SK-N-MC (cell line): ENCODE measurements at regions not wholly inside any gene's neighbourhood (a gene's known extent, or its start where the extent isn't known, plus 50 kb on each side); places are given as distances from the start of the nearest gene placed in this dataset.

Source experiments
- EZH2 ChIP-seq: fragments of 200-600 bp; sonication (generic); IDR thresholded peaks from one replicate; pipeline ENCODE4 v1.6.1; 2017; ENCODE audit warnings: antibody characterized with exemption
- POLR2AphosphoS5 ChIP-seq: IDR thresholded peaks from 2 replicates; pipeline ENCODE4 v1.6.1; 2012; ENCODE audit warnings: mild to moderate bottlenecking, low read depth, low read length, borderline replicate concordance

DNA sequence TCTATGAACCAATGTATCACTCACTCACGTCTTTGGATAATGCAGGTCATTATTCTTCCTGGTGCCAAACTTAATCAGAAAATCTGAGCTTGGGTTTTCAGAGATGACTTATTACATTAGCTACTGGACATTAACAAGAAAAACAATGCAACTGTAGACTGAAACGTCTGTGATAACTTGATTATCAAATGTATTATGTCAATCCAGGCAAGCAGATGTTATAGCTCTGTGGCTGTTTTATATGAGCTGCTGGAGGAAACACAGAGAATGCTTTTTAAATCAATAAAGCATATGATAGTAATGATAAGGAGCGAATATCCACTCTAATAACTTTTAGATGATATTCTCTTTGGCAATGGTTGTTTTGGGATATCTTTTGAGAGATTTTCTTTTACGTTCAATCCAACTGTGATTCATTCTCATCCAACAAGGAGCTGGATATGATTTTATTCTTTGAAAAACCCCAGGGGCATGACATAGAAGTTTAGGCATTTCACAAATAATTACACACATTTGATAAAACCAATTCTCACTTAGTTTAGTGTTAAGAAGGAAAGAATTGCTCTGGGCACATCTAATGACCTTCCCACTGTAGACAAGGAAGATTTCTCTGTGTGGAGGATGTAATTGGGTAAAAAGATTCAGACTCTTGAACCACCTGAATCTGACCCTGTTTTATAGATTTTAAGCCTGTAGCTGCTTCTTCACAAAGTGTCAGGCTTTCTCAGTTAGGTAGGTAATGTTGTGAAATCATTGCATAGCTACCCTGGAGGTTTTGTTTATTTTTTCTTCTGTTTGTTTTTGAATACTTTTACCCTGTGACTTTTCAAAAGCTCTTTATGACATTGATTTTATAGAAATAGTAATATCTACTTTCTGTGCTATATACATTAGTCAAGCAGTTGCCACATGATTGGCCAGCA is 1124.7 kb downstream of the DNAJB9 start:
- TF ChIP-seq POLR2AphosphoS5 = no peak
- TF ChIP-seq EZH2 = no peak
